ENCODE measurements at regions not wholly inside any gene's neighbourhood (a gene's known extent, or its start where the extent isn't known, plus 50 kb on each side); places are given as distances from the start of the nearest gene placed in this dataset.

DNA sequence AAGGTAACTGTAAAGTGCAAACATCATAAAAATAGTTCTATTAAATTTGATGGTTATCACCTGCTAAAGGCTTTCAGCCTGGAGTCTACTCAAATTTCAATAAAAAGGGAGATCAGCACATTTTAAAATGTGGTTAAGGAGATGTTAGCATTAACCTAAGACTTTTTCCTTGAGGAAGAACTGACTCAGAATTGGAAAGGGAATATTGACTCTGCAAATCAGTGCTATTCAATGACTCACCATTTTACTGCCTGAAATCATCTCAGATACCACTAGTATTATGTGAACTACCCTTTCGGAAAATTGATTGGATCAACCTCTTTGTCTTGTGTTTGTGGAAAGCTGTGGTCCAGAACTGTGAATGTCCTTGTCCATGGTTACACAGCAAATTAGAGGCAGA, 113.3 kb downstream of the ADRB2 start:
- no peak for FAIRE-seq
- Histone ChIP-seq H3K4me3 (ENCODE audit: low read depth, low read length) (no peak overlapping the region), H3K36me3 (ENCODE audit: control insufficient read depth, insufficient read depth, low read length) (no peaks in the 10 kb centered on the region), H3K27me3 (ENCODE audit: control insufficient read depth, insufficient read depth, low read length) (no peaks in the 10 kb centered on the region)
- TF ChIP-seq, protein P1, sequence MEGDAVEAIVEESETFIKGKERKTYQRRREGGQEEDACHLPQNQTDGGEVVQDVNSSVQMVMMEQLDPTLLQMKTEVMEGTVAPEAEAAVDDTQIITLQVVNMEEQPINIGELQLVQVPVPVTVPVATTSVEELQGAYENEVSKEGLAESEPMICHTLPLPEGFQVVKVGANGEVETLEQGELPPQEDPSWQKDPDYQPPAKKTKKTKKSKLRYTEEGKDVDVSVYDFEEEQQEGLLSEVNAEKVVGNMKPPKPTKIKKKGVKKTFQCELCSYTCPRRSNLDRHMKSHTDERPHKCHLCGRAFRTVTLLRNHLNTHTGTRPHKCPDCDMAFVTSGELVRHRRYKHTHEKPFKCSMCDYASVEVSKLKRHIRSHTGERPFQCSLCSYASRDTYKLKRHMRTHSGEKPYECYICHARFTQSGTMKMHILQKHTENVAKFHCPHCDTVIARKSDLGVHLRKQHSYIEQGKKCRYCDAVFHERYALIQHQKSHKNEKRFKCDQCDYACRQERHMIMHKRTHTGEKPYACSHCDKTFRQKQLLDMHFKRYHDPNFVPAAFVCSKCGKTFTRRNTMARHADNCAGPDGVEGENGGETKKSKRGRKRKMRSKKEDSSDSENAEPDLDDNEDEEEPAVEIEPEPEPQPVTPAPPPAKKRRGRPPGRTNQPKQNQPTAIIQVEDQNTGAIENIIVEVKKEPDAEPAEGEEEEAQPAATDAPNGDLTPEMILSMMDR (IDR thresholded peaks at IDR 0.05; ENCODE audit: insufficient read depth, low read length, severe bottlenecking), result no peak
- DNase-seq (ENCODE audit: low read depth), result peak; percentile 90

DNA sequence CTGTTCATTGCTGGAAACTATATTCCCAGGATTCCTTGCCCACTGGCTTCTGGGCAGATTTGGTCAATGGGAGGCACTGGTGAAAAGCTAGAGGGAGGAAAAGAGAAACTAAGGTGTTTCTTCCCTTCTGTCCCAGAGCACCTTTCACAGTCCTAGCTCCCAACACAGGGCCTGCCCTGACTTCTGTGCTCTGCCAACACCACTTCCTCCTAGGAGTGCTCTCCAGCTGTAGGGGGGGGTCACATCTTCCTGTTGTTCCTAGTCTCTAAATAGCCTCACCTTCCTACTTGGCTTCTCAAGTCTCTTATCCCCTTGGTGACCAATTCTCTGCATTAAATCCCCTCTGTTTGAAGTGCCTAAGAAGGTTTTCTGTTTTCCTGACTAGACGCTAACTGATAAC, 115.4 kb downstream of the ADRB2 start:
- TF ChIP-seq, protein P1 (IDR thresholded peaks at IDR 0.05; ENCODE audit: insufficient read depth, low read length, severe bottlenecking), result no peak
- Histone ChIP-seq H3K4me3 (ENCODE audit: low read depth, low read length) (no peak overlapping the region), H3K36me3 (ENCODE audit: control insufficient read depth, insufficient read depth, low read length) (no peaks in the 10 kb centered on the region), H3K27me3 (ENCODE audit: control insufficient read depth, insufficient read depth, low read length) (no peaks in the 10 kb centered on the region)
- FAIRE-seq (no peak), DNase-seq (ENCODE audit: low read depth) (no peak)

DNA sequence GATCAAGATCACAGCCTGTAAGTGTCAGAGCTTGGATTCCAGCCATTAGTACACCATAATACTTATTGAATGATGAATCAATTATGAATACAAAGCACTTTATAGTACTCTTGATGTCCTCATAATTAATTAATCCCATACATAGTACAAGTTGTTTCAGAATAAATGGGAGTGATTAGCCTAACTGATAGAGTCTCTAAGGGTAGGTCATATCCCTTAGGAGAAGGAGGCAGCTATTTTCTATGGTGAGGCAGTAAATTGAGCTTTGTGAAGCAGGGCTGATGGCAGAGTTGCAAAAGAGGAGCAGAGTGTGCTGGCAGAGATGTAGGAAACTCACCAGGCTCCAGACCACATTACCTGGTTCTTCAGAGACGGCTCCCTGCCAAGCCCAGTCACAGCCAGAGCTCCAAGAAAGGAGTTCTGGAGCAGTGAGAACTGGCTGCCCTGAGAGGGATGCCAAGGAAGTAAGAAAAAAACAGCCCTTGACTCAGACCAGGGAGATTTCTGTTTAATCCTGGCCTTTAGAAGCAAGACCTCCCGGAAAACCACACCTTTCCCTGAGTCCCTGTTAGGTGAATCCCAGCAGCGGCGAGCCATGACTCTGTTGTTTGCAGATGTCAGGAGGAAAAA, 112.9 kb downstream of the SH3TC2 start:
- Histone ChIP-seq H3K27me3 (ENCODE audit: control insufficient read depth, insufficient read depth, low read length) (no peaks in the 10 kb centered on the region), H3K4me3 (ENCODE audit: low read depth, low read length) (no peak overlapping the region), H3K36me3 (ENCODE audit: control insufficient read depth, insufficient read depth, low read length) (no peaks in the 10 kb centered on the region)
- DNase-seq (ENCODE audit: low read depth) (peak; percentile 95), FAIRE-seq (no peak)
- TF ChIP-seq, protein P1 (IDR thresholded peaks at IDR 0.05; ENCODE audit: insufficient read depth, low read length, severe bottlenecking), result no peak

DNA sequence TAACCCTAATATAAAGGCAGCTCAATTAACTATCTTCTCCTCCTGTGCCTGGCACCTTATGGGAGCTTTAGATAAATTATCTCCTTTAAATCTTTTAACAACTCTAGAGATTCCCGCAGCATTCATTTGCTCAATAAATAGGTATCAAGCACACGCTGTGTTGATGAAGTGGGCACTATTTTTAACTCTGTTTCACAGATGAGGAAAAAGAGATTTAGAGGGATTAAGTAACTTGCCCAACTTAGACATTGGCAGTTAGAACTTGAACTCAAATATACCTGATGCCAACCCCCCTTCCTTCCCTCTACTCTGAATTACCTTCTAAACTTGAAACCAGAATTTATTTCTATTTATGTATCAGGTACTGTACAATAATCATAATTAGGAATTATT, 112.4 kb downstream of the SH3TC2 start:
- no peak for DNase-seq (ENCODE audit: low read depth)
- Histone ChIP-seq H3K36me3 (ENCODE audit: control insufficient read depth, insufficient read depth, low read length) (no peaks in the 10 kb centered on the region), H3K4me3 (ENCODE audit: low read depth, low read length) (no peak overlapping the region), H3K27me3 (ENCODE audit: control insufficient read depth, insufficient read depth, low read length) (no peaks in the 10 kb centered on the region)
- no peak for FAIRE-seq
- TF ChIP-seq, protein P1 (IDR thresholded peaks at IDR 0.05; ENCODE audit: insufficient read depth, low read length, severe bottlenecking), result no peak

DNA sequence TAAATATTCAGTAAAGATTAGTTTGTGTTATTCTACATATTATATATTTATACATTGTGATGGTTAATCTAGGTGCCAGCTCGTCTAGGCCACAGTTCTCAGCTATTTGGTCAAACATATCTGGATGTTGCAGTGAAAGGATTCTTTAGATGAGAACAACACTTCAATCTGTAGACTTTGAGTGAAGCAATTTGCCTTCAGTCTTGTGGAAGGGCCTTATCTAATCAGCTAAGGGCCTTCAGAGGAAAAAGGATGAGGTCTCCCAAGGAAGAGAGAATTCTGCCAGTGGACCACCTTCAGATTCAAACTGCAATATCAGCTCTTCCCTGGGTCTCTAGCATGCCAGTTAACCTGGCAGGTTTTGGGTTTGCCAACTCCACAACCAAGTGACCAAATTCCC, 112.0 kb downstream of the SH3TC2 start:
- Histone ChIP-seq H3K4me3 (ENCODE audit: low read depth, low read length) (no peak overlapping the region), H3K36me3 (ENCODE audit: control insufficient read depth, insufficient read depth, low read length) (no peaks in the 10 kb centered on the region), H3K27me3 (ENCODE audit: control insufficient read depth, insufficient read depth, low read length) (no peaks in the 10 kb centered on the region)
- no peak for FAIRE-seq
- DNase-seq (ENCODE audit: low read depth), result no peak
- TF ChIP-seq, protein P1 (IDR thresholded peaks at IDR 0.05; ENCODE audit: insufficient read depth, low read length, severe bottlenecking), result no peak

DNA sequence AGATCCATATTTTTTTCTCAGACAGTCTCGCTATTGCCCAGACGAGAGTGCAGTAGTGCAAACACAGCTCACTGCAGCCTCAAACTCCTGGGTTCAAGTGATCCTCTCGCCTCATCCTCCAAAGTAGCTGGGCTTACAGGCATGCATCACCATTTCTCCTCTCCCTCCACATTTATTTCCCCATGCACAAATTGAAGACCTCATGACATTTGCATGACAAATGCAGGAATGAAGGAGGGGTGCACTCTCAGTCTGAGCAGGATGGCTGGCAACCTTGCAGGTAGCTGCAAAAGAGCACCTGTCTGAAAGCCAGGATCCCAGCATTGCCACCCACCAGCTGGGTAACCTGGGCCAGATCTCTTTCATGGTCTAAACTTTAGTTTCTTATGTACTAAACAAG, 111.2 kb downstream of the SH3TC2 start:
- DNase-seq (ENCODE audit: low read depth), result no peak
- Histone ChIP-seq H3K36me3 (ENCODE audit: control insufficient read depth, insufficient read depth, low read length) (no peaks in the 10 kb centered on the region), H3K27me3 (ENCODE audit: control insufficient read depth, insufficient read depth, low read length) (no peaks in the 10 kb centered on the region), H3K4me3 (ENCODE audit: low read depth, low read length) (no peak overlapping the region)
- no peak for FAIRE-seq
- TF ChIP-seq, protein P1 (IDR thresholded peaks at IDR 0.05; ENCODE audit: insufficient read depth, low read length, severe bottlenecking), result no peak
